NAMALWA (cell line): ENCODE measurements at regions not wholly inside any gene's neighbourhood (a gene's known extent, or its start where the extent isn't known, plus 50 kb on each side); places are given as distances from the start of the nearest gene placed in this dataset.

Experiments
- DNase-seq: peaks from one replicate; pipeline ENCODE4 v3.0.0-alpha.2; 2015; ENCODE audit warnings: low spot score

GRCh38 chr2:128791985-128792320, 473.3 kb upstream of the HS6ST1 start:
- DNase-seq = no peak

GRCh38 chr2:128792476-128793054, 473.9 kb upstream of the HS6ST1 start:
- DNase-seq = no peak

DNA sequence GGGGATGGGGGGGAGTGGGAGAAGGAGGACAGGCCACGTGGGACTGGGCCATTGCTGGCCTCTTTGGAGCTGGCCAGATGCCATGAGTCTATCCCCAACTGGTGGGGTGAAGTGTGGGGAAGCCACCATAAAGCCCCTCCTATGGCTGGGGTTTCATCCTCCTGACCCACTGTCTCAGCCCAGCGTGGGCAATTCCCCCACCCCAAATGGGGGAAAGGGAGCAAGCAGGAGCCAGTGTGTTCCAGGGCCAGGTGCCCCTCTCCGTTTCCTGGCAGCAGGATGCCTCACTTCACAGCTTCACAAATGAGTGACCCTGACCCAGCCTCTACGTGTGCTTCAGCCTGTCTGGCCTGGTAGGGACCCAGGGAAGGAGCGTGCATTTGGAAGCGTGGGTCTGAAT, 474.7 kb upstream of the HS6ST1 start:
- no peak for DNase-seq

DNA sequence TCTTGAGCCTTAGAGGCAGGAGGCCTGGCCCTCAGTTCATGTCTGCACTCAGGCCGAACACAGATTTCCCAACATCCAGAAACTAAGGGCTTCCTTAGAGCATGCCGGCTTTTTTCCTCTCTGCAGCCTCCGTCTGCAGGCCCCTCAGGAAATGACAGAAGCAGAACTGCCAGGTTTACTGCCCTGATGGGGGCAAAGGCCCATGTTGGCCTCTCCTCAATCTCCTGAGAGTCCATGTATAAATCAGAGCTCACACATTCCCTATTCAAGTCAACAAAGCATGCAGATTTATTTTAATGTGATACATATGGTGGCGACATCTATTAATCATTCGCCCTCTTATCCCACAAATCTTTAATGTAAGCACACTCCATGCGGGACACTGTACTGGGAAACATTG, 475.6 kb upstream of the HS6ST1 start:
- no peak for DNase-seq

DNA sequence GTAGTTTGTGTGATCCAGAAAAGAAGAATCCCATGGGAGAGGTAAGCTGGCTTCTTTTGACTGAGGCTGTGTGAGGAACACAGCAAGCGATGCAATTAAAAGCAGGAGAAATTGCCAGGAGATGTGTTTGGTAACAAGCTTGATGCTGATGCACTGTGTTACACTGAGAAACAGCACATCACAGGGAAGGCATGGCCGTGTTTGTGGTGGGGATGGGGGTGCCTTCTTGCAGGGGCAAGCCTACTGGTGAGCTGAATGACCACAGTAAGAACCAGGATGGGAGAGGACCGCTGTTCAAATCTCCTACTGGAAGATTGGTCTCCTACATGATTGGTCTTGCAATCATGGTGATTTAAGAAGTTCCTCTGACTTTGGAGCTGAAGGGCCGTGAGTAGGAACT, 477.7 kb upstream of the HS6ST1 start:
- DNase-seq = no peak

DNA sequence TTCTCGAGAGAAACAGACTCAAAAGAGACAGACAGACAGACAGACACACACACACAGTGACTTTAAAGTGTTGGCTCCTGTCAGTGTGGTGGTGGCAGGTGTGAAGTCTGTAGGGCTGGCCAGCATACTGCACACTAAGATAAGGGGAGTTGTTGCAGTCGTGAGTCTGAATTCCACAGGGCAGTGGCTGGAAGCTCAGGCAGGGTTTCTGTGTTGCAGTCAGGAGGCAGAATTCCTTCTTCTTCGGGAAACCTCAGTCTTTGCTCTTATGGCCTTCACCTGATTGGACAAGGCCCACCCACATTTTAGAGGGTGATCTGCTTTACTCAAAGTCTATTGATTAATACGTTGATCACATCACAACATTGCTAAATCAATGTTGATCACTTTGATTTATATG, 478.4 kb upstream of the HS6ST1 start:
- DNase-seq = no peak

DNA sequence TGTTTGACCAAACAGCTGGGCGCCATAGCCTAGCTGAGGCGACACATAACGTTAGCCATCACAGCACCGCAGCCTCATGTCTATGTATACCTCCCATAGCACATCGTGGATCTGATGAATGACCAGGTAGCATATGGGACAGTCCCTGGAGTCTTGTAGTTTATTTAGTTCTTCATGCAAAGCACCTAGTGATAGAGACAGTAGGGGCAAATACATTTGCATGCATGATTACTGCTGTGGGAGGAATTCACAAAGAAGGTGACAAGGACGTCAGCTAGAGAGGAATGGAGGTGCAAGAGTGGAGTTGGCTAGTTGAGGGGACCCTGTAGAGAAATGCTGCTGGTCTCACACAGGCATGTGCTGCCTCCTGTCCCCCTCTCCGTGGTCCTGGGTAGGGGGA, 478.9 kb upstream of the HS6ST1 start:
- DNase-seq = no peak

GRCh38 chr2:128797937-128798336, 479.3 kb upstream of the HS6ST1 start:
- no peak for DNase-seq

DNA sequence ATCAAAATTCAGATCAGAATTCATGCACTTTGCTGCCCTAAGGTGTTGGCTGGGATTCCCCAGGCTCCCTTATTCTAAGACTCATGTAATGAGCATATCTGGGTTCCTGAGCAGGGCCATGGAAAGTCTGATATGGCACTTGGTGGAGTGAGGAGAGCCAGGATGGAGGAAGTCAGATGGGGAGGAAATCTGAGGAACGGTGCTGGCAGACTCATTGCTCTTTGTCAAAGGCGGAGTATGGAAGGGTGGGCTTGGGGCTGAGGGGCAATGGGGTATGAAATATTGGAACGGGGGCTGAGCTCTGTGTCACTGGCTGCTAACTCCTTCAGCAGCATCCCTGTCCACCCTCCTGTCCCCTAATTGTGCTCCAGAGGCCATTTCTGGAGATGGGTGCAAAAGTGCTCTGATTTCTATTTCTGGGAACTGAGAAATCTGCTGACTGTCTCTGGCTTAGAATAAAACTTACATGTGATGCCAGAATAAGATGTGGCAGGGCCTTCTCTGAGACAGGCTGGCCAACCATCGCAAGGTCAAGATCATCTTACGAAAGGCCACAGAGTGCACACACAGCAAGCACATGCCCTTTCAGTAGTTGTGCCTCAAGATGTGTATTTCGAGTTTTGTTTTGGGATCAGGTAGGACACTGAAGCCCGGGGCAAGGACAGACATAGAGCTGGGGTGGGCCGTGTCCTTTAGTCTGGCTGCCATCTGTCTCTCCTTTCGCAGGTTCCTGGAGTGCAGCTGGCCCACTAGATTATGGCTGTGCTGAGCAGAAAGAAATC, 480.0 kb upstream of the HS6ST1 start:
- no peak for DNase-seq

DNA sequence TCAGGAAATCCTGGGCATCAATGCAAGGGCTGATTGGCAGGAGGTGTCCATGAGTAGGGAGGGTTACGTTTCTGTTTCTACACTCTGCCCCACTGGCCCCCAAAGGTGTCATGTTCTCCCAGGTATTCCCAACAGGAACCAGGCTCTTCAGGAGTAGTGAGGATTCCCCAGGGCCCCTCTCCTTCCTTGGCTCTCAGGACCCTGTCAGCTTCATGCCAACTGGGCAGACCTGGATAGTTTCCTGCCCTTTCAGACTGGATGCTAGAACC, 480.6 kb upstream of the HS6ST1 start:
- no peak for DNase-seq

- DNase-seq = no peak
Measured at GRCh38 chr2:128799730-128800129, 481.1 kb upstream of the HS6ST1 start.

- no peak for DNase-seq
Measured at GRCh38 chr2:128801576-128801975, 482.9 kb upstream of the HS6ST1 start.

- no peak for DNase-seq
Measured at GRCh38 chr2:128803222-128803621, 484.6 kb upstream of the HS6ST1 start.

DNA sequence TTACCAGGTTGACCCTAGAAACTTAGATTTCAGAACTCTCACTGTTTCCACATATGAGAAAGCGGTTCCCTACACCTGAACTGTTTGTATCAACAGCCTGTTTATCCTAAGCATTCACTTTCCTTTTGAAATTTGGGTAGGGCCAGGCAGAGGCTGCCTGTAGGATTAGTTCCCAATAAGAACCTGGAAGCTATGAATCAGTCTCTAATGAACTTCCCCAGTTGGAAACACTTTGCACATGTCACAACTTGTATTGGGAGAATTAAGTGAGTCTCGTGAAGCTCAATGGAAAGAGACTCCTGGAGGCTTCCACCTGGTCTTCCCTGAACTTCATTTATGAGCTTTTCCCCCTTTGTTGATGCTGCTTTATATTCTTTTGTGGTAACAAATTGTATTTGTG, 486.6 kb upstream of the HS6ST1 start:
- no peak for DNase-seq

DNA sequence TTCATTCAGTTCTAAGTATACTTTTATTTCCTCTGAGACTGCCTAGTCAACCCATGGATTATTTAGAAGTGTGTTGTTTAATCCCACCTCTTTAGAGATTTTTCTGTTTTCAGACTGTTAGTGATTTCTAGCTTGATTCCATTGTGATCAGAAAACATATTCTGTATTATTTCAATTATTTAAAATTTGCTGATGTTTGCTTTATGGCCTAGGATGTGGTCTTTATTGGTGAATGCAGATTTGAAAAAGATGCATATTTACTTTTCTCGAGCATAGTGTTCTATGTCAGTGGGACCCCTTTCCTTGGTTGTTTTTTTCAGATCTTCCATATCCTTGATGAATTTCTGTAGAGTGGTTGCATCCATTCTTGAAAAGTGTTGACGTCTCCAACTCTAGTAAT, 487.2 kb upstream of the HS6ST1 start:
- DNase-seq = no peak

- DNase-seq = no peak
Measured at GRCh38 chr2:128807317-128807716, 488.6 kb upstream of the HS6ST1 start.

DNA sequence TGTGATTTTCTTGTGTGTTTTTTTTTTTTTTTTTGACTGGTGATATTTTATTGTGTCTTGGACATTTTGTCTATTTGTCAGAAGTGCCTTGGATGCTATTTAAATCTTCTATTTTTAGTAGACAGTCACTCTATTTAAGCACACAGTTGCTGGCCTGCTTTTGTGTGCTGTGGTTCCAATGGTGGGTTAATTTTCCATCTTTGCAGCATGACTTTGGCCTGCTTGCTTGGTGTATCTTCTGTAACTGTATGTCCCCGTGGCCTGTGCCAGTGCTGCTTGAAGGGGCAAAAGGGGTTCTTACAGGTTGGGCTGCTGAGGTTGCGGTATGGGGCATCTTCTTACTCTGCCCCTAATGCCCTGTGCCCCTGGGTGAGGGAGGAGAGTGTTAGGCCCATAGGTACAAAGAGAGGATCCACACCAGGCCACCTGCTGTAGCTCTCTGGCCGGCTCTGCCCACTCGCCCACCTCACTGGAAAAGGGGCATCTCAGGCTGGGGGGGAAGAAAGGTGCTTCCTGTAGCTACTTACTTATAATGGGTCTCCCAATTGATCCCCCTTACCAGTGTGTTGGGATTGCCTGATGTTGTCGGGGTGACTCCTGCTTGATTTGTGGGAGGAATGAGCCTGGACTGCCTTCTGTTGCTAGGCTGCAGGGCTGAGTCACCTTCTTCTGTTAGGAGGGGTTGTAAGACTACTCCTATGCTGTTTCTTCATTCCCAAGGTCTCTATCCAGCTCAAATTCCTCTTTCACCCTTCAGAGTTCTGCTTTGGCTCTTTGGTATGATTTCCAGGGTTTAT, 490.0 kb upstream of the HS6ST1 start:
- no peak for DNase-seq

DNA sequence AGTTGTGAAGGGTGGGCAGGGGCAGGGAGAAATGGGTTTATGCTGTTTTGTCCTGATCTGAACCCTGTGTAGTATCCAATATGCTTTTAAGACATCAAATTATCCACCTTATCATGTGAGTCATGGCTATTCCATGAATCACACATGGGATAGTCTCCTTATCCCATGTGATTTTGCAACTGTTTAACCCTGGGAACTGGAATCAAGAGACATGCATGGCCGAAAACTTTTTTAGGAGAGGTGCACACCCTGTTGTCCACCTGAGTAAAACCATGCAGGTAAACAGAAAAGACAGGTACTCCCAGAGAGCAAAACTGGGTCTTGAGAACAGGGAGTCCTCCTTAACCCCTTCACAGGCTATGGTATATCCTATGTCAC, 490.6 kb upstream of the HS6ST1 start:
- DNase-seq = no peak

- no peak for DNase-seq
Measured at GRCh38 chr2:128809880-128810279, 491.2 kb upstream of the HS6ST1 start.

DNA sequence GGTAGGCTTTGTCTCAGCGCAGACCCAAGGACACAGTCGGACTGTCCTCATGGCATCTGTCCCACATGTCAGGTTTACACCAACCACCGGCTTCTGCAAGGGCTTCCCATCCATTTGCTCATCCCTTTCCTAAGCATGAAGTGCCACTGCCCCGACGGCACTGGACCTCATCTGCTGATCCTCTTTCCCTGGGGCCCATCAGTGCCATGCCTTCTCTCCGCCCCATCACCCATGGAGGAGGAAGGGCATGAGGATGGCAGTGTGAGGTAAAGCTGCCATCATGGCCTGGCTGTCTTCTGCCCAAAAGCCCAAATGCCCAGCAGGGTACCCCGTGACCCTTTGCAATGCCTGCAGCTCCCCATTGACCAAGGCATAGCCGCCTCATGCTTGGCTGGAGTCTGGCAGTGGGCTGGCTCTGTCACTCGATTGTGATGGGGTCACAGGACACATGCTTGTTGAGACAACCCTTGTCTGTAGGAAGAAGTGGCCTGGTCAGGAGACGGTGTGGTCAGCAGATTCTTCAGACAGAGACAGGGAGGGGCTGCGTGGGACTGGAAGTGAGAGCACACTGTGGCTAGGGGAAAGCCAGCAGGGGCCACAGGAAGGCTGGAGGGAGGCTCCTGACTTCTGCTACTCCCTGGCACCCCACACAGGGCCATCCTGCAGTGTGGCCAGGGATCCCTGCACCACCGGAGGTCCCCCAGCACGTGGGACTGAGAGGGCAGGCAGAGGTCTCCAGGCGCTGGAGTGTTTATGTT, 493.7 kb upstream of the HS6ST1 start:
- DNase-seq = no peak

DNA sequence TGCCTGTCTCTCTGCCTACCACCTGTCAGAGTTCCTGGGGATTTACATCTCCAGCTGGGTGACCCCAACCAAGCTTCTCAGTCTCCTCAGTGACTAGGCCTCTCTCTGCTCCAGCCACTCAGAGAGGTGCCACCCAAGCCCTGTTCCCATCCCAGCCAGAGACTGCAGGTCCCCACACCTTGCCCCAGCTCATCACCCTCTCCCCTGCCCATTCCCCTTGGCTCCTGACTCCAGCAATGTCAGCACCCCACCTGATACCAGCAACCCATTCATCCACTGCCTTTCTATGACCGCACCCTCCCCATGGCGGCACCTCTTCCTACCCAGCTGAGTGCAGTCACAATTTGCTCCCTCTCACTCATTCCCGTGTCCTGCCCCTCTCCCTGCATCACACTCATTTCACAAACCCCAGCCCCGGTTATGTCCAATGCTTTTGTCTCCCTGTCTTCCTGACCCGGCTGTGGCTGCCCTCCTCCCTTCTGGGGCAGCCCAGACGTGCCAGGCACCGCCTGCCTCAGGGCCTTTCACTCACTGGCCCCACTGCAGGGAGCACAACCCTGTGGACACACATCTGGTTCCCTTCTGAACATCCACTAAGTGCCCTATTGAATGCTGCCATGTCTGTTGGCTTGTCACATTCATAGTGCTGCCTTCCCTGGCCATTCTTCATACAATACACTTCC, 494.8 kb upstream of the HS6ST1 start:
- DNase-seq = no peak

DNA sequence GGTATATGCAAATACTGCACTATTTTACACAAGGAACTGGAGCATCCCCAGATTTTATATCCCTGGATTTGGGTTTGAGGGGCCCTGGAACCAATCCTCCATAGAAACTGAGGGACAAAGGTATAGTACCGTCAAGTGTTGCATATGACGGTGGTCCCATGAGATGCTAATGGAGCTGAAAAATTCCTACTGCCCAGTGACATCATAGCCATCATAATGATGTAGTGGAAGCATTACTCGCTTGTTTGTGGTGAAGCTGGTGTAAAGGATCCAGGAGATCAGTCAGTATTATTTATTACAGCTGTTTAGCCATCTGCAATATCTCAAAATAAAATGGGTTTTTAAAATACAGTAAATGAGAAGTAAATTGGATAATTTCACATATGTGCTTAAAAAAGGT, 496.6 kb upstream of the HS6ST1 start:
- no peak for DNase-seq
